H1 (cell line): ENCODE measurements at regions not wholly inside any gene's neighbourhood (a gene's known extent, or its start where the extent isn't known, plus 50 kb on each side); places are given as distances from the start of the nearest gene placed in this dataset.

Source experiments
- ATF2 ChIP-seq: IDR thresholded peaks from 2 replicates; pipeline ENCODE4 v1.6.1; 2012; ENCODE audit warnings: low read length, inconsistent platforms

- TF ChIP-seq ATF2 = no peak
Measured at GRCh38 chr16:22627043-22627442, 116.4 kb downstream of the NPIPB5 start (continued).
